ENCODE measurements at regions not wholly inside any gene's neighbourhood (a gene's known extent, or its start where the extent isn't known, plus 50 kb on each side); places are given as distances from the start of the nearest gene placed in this dataset.

DNA sequence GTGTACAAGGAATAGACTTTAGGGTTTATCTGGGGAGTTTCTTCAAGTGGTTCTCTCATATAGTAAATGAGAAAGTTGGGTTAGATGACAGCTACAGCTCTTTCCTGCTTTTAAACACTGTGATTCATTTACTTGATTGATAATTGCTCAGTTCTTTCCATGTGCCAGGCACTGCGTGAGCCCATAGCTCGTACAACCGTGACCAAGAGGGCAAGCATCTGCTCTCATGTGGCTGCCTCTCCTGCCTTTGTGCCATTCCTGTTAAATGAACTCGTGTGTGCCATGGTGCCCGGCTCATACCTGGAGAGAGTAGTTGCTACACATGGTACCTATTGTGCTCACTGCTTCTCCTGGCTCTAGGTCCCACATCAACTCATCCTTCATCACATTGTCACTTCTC lies 206.3 kb downstream of the SNX19 start:
- TF ChIP-seq, protein P1, sequence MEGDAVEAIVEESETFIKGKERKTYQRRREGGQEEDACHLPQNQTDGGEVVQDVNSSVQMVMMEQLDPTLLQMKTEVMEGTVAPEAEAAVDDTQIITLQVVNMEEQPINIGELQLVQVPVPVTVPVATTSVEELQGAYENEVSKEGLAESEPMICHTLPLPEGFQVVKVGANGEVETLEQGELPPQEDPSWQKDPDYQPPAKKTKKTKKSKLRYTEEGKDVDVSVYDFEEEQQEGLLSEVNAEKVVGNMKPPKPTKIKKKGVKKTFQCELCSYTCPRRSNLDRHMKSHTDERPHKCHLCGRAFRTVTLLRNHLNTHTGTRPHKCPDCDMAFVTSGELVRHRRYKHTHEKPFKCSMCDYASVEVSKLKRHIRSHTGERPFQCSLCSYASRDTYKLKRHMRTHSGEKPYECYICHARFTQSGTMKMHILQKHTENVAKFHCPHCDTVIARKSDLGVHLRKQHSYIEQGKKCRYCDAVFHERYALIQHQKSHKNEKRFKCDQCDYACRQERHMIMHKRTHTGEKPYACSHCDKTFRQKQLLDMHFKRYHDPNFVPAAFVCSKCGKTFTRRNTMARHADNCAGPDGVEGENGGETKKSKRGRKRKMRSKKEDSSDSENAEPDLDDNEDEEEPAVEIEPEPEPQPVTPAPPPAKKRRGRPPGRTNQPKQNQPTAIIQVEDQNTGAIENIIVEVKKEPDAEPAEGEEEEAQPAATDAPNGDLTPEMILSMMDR (IDR thresholded peaks at IDR 0.05): no peak
- no peak overlapping the region for H3K4me3 Mint-ChIP-seq
- peaks cover 22% of the 10 kb centered on the region for H3K4me1 Mint-ChIP-seq
- peaks cover 20% of the 10 kb centered on the region for H3K36me3 Mint-ChIP-seq (ENCODE audit: low read depth)
- H3K9me3 Mint-ChIP-seq: peaks cover 28% of the 10 kb centered on the region
- DNase-seq: no peak
- H3K27me3 Mint-ChIP-seq (ENCODE audit: low read depth, poor library complexity): peaks cover 17% of the 10 kb centered on the region
- no peak overlapping the region for H3K27ac Mint-ChIP-seq

DNA sequence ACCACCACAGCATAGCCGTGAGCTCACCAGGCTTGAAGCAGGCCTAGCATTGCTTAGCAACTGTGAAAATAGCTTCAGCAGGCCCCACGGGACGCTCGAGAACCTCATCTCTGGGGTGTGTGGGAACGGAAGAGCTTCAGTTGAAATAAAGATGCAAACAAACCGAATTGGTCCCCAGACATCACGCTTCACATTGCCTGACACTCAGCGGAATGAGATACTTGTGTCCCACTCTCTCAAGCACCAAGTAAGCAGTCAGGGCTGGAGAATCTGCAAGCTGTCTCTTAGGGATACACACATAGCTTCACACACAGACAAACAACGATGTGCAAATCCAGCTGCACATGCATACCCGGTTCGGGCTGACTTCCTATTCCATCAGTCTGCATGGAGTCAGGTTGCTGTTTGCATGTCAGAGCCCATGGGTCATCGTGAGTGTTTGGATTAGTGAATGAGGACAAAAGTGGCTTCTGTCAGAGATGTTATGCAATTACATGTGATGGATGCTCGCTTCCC lies 205.7 kb downstream of the SNX19 start:
- Mint-ChIP-seq H3K27me3 (ENCODE audit: low read depth, poor library complexity) (peaks cover 20% of the 10 kb centered on the region), H3K4me1 (peaks cover 27% of the 10 kb centered on the region)

DNA sequence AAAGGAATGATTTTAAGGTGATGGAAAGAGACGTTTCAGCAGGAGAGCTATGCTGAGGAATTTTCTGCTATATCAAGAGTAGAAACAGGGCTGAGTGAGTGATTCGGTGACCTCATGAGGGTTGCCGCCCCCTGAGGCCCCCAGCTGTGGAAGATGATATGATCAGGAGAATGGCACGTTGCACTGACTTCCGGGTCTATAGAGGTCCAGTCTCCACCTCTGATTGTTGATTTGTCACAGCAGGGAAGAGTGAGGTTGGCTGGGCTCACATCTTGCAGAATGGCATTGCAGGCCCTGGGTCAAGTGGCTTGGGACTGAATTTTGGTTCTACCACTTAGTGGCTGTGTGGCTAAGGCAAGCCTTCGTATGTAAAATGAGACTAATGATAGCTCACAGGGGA lies 205.1 kb downstream of the SNX19 start:
- TF ChIP-seq, protein P1 (IDR thresholded peaks at IDR 0.05): no peak
- no peak overlapping the region for H3K27ac Mint-ChIP-seq
- peaks cover 17% of the 10 kb centered on the region for H3K27me3 Mint-ChIP-seq (ENCODE audit: low read depth, poor library complexity)
- H3K9me3 Mint-ChIP-seq: peaks cover 28% of the 10 kb centered on the region
- no peak for DNase-seq
- peaks cover 28% of the 10 kb centered on the region for H3K4me1 Mint-ChIP-seq
- peaks cover 20% of the 10 kb centered on the region for H3K36me3 Mint-ChIP-seq (ENCODE audit: low read depth)
- H3K4me3 Mint-ChIP-seq: no peak overlapping the region

More for the DNA sequence above, 205.7 kb downstream of the SNX19 start:
- TF ChIP-seq, protein P1 (IDR thresholded peaks at IDR 0.05): no peak
- Mint-ChIP-seq H3K4me3 (no peak overlapping the region), H3K36me3 (ENCODE audit: low read depth) (peaks cover 20% of the 10 kb centered on the region), H3K27ac (peak overlapping the region; percentile 36), H3K9me3 (peaks cover 28% of the 10 kb centered on the region)
- no peak for DNase-seq

DNA sequence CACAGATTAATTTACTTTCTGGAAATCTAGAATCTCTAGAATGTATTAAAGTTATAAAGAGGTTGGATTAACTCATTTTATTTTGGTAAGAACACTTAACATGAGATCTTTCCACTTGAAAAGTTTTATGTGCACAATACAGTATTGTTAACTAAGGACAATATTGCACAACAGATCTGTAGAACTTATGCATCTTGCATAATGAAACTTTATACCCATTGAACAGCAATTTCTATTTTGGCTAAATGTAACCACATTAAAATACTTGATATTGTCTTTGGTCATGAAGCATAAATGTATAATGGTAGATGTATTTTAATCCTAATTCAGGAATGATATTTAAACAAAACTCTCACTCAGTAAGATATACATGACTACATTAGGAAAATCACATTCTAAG lies 203.8 kb downstream of the SNX19 start:
- peaks cover 25% of the 10 kb centered on the region for H3K9me3 Mint-ChIP-seq

DNA sequence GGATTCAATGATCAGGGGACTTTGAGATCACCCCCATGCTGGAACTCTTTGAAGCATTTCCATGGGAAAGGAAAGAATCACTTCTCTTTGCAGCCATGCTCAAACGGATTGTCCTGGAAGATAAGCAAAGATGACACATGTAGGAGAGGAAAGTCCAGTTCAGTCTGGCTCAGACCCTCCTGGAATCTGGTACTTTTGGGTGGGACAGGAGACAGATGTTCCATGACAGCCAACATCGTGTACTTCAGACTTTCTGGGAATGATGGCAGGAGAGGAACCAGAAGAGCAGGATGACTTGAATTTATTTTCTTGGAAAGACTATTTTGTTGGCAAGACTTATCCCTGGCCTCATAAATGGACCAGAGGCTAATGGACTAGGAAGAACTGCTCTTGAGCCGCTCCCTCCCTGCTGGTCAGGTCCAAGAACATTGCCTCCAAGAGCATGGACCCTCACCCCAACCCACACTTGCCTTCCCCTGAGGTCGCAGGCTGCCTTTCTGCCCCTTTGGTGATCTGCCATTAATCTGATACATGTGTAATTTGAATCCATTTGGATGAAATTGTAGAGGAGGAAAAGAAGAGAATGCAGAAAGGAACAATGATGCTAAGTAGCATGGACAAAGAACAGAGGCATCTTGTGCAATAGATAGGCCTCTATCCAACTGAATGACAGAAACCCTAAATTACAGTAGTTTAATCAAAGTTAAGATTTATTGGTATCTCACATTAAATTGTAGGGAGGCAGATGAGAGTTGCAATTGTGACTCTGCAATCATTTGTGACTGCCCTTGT lies 201.0 kb downstream of the SNX19 start:
- TF ChIP-seq, protein P1 (IDR thresholded peaks at IDR 0.05): no peak

More for the DNA sequence above, 203.8 kb downstream of the SNX19 start:
- TF ChIP-seq, protein P1 (IDR thresholded peaks at IDR 0.05): no peak
- Mint-ChIP-seq H3K27ac (no peak overlapping the region), H3K4me3 (no peak overlapping the region), H3K4me1 (peaks cover 28% of the 10 kb centered on the region), H3K36me3 (ENCODE audit: low read depth) (peaks cover 20% of the 10 kb centered on the region), H3K27me3 (ENCODE audit: low read depth, poor library complexity) (peaks cover 22% of the 10 kb centered on the region)
- no peak for DNase-seq

DNA sequence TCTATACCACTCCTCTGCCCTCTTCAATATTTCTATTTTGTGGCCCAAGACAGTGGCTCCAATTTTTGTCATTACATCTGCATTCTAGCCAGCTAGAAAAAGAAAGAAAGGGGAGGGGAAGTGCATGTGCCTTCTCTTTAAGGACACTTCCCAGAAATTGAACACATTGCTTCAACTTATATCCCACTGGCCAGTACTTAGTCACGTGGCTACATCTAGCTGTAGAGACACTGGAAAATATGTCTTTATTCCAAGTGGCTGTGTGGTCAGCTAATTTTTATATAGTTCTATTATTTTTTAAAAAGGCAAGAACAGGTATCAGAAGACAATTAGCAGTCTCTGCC lies 200.4 kb downstream of the SNX19 start:
- TF ChIP-seq, protein P1 (IDR thresholded peaks at IDR 0.05): no peak
- Mint-ChIP-seq H3K27ac (no peak overlapping the region), H3K27me3 (ENCODE audit: low read depth, poor library complexity) (peaks cover 28% of the 10 kb centered on the region), H3K9me3 (no peaks in the 10 kb centered on the region), H3K4me3 (no peak overlapping the region), H3K4me1 (peaks cover 47% of the 10 kb centered on the region), H3K36me3 (ENCODE audit: low read depth) (no peaks in the 10 kb centered on the region)
- no peak for DNase-seq

More for the DNA sequence above, 201.0 kb downstream of the SNX19 start:
- Mint-ChIP-seq H3K27ac (no peak overlapping the region), H3K27me3 (ENCODE audit: low read depth, poor library complexity) (peaks cover 28% of the 10 kb centered on the region), H3K9me3 (no peaks in the 10 kb centered on the region), H3K4me1 (peaks cover 47% of the 10 kb centered on the region), H3K36me3 (ENCODE audit: low read depth) (no peaks in the 10 kb centered on the region), H3K4me3 (no peak overlapping the region)
- no peak for DNase-seq
